B cell (primary cell): ENCODE measurements at regions not wholly inside any gene's neighbourhood (a gene's known extent, or its start where the extent isn't known, plus 50 kb on each side); places are given as distances from the start of the nearest gene placed in this dataset.

ENCODE experiments used
- ATAC-seq: fragments of 200-7000 bp; cut with Tn5 transposase; one replicate; pipeline ENCODE4 v1.10.0; 2021; ENCODE audit warnings: low read depth, mild to moderate bottlenecking, moderate number of reproducible peaks, moderate library complexity
- CTCF ChIA-PET: fragments of 350-600 bp; sonication (Branson Sonifier 250); formaldehyde crosslinking; loops from one replicate; lab custom pipeline; 2021; ENCODE audit warnings: antibody characterized with exemption, inconsistent platforms; lab: Charles Lee
- POLR2A ChIA-PET: fragments of 350-600 bp; sonication (Branson Sonifier 250); formaldehyde crosslinking; loops from one replicate; lab custom pipeline; 2021; ENCODE audit warnings: antibody characterized with exemption; lab: Charles Lee
- DNase-seq: peaks from one replicate; pipeline ENCODE4 v3.0.0; 2013
- H2AFZ ChIP-seq: 2 replicates; pipeline ENCODE4 v1.6.1; 2012; ENCODE audit warnings: mild to moderate bottlenecking, low read depth, low read length; ENCODE audit not compliant: insufficient read depth, poor library complexity, severe bottlenecking
- H3K27ac ChIP-seq, 2 donors: 1 replicate in 1 of 2; 2 replicates in 1 of 2; pipeline ENCODE4 v1.5.1; 2012 to 2013; ENCODE audit warnings: low read length in 2 of 2, mild to moderate bottlenecking in 2 of 2, moderate library complexity in 1 of 2
- H3K27me3 ChIP-seq, 4 experiments: fragments of 200-600 bp in 1 of 4; sonication (generic) in 1 of 4; replicated peaks in 1 of 4; 1 replicate in 2 of 4; 2 replicates in 2 of 4; pipeline versions ENCODE4 v1.6.1 to v1.7.0; 2013 to 2016; ENCODE audit warnings: low read length in 3 of 4, mild to moderate bottlenecking in 2 of 4, mixed read lengths in 1 of 4, moderate library complexity in 1 of 4; ENCODE audit not compliant: insufficient read depth in 4 of 4, control insufficient read depth in 3 of 4; ENCODE audit errors: control extremely low read depth in 1 of 4
- H3K36me3 ChIP-seq, 2 experiments: replicated peaks in 1 of 2; 1 replicate in 1 of 2; 2 replicates in 1 of 2; pipeline versions ENCODE4 v1.6.1 to v1.7.1; 2013; ENCODE audit warnings: low read length in 1 of 2; ENCODE audit not compliant: insufficient read depth in 2 of 2, control insufficient read depth in 1 of 2; ENCODE audit errors: control extremely low read depth in 1 of 2, extremely low read depth in 1 of 2
- H3K4me1 ChIP-seq, 2 donors: fragments of 200-600 bp in 1 of 2; sonication (generic) in 1 of 2; 1 replicate in 1 of 2; 2 replicates in 1 of 2; pipeline versions ENCODE4 v1.5.1 to v1.6.1; 2013 to 2017; ENCODE audit warnings: low read length in 2 of 2; ENCODE audit not compliant: control insufficient read depth in 2 of 2, insufficient read depth in 2 of 2
- H3K4me2 ChIP-seq: replicated peaks from 2 replicates; pipeline ENCODE3; 2012; ENCODE audit warnings: mild to moderate bottlenecking, low read depth, low read length; ENCODE audit not compliant: poor library complexity, severe bottlenecking
- H3K4me3 ChIP-seq, 5 experiments: fragments of 200-600 bp in 1 of 5; sonication (generic) in 1 of 5; 1 replicate in 3 of 5; 2 replicates in 2 of 5; pipeline versions ENCODE4 v1.5.1 to v1.7.0; 2011 to 2016; ENCODE audit warnings: low read length in 4 of 5, mild to moderate bottlenecking in 4 of 5, low read depth in 2 of 5, control low read depth in 1 of 5, moderate library complexity in 1 of 5; ENCODE audit not compliant: insufficient read depth in 1 of 5; ENCODE audit errors: control extremely low read depth in 1 of 5, extremely low read depth in 1 of 5
- H3K79me2 ChIP-seq: fragments of 200-600 bp; sonication (generic); one replicate; pipeline ENCODE4 v1.6.0; 2016; ENCODE audit warnings: low read length; ENCODE audit not compliant: control insufficient read depth, insufficient read depth
- H3K9ac ChIP-seq: fragments of 200-600 bp; sonication (generic); 2 replicates; pipeline ENCODE4 v1.6.1; 2017; ENCODE audit warnings: mild to moderate bottlenecking, low read length, moderate library complexity
- H3K9me3 ChIP-seq, 3 donors: one replicate each; pipeline versions ENCODE4 v1.6.1 to v1.7.1; 2013; ENCODE audit warnings: low read length in 2 of 3; ENCODE audit not compliant: control insufficient read depth in 2 of 3, insufficient read depth in 1 of 3; ENCODE audit errors: control extremely low read depth in 1 of 3
- H4K20me1 ChIP-seq: 2 replicates; pipeline ENCODE4 v1.6.0; 2012; ENCODE audit warnings: mild to moderate bottlenecking, low read length; ENCODE audit not compliant: insufficient read depth, control insufficient read depth, poor library complexity, severe bottlenecking
- H3K27ac Mint-ChIP-seq: one replicate; pipeline ENCODE4 v1.8.0; 2021; ENCODE audit warnings: mixed read lengths
- H3K27me3 Mint-ChIP-seq: one replicate; pipeline ENCODE4 v1.8.0; 2021; ENCODE audit warnings: mixed read lengths
- H3K4me1 Mint-ChIP-seq: one replicate; pipeline ENCODE4 v1.8.0; 2021; ENCODE audit warnings: mixed read lengths
- H3K4me3 Mint-ChIP-seq: one replicate; pipeline ENCODE4 v1.8.0; 2021; ENCODE audit warnings: mixed read lengths
- H3K9me3 Mint-ChIP-seq: one replicate; pipeline ENCODE4 v1.8.0; 2022; ENCODE audit warnings: mixed read lengths; ENCODE audit not compliant: insufficient read depth
- CTCF ChIP-seq: fragments of 200-600 bp; IDR thresholded peaks from one replicate; pipeline ENCODE4 v1.8.0; 2022; ENCODE audit warnings: antibody characterized with exemption, mild to moderate bottlenecking
- EZH2 ChIP-seq: IDR thresholded peaks from 2 replicates; pipeline ENCODE4 v1.6.1; 2012; ENCODE audit warnings: borderline replicate concordance, low read depth, mild to moderate bottlenecking, moderate library complexity, low read length; ENCODE audit not compliant: insufficient read depth, poor library complexity, severe bottlenecking
- WGBS: methylation state at CpG from one replicate; pipeline ENCODE4 v1.1.5; 2013; ENCODE audit warnings: missing lambda C conversion rate; ENCODE audit not compliant: insufficient coverage; 5-methylcytosine and 5-hydroxymethylcytosine counted together
- intact Hi-C: fragments of 100-400 bp; cut with micrococcal nuclease; formaldehyde crosslinking; loops from one replicate; pipeline ENCODE4 v1.10.0; 2022

GRCh38 chrX:34744521-34744920 is 87.4 kb upstream of the TMEM47 start:
- CTCF ChIA-PET, result no interaction called here
- POLR2A ChIA-PET, result no interaction called here
- no peaks in the 10 kb centered on the region for H3K4me1 Mint-ChIP-seq
- Histone ChIP-seq H2AFZ (no peak overlapping the region), H3K4me2 (no peak overlapping the region), H3K27me3 (no peaks in the 10 kb centered on the region), H4K20me1 (no peaks in the 10 kb centered on the region), H3K4me3 (no peak overlapping the region), H3K4me1 (no peaks in the 10 kb centered on the region), H3K36me3 (no peaks in the 10 kb centered on the region), H3K27ac (no peak overlapping the region), H3K79me2 (no peaks in the 10 kb centered on the region), H3K9me3 (no peaks in the 10 kb centered on the region), H3K9ac (no peak overlapping the region)
- TF ChIP-seq EZH2, result no peak
- TF ChIP-seq CTCF, result no peak
- no peak overlapping the region for H3K27ac Mint-ChIP-seq
- DNase-seq (no peak), ATAC-seq (no peak)
- intact Hi-C loops, result no loop called here
- no CpG with 5 or more reads among the region's 4 CpGs for WGBS
- no peaks in the 10 kb centered on the region for H3K27me3 Mint-ChIP-seq
- H3K9me3 Mint-ChIP-seq, result no peaks in the 10 kb centered on the region
- H3K4me3 Mint-ChIP-seq, result no peak overlapping the region

DNA sequence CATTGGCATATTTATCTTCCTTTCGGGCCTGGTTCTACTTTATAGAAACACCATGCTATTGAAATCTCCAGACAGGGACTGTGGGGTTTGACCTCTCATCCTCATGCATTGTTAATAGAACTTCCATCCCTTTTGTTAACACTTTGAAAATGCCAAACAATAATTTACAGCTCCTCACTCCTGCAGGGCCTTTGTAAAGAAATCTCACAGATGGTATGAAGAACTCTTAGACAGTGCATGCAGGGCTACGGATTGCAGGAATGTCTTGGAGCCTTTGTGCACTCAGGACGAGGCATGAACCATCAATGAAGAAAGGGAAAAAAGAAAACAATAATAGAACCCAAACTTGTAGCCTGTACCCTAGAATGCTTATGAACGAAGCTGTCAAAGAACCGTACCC is 92.8 kb upstream of the TMEM47 start:
- ChIA-PET CTCF (no interaction called here), POLR2A (no interaction called here)
- H3K27me3 Mint-ChIP-seq, result no peaks in the 10 kb centered on the region
- no peak overlapping the region for H3K27ac ChIP-seq
- WGBS, result no CpG with 5 or more reads among the region's 5 CpGs
- TF ChIP-seq CTCF (no peak), EZH2 (no peak)
- H3K27ac Mint-ChIP-seq, result no peak overlapping the region
- H3K4me2 ChIP-seq, result no peak overlapping the region
- no peak overlapping the region for H3K4me3 Mint-ChIP-seq
- intact Hi-C loops, result no loop called here
- H3K9me3 Mint-ChIP-seq, result no peaks in the 10 kb centered on the region
- H3K4me1 ChIP-seq, result no peaks in the 10 kb centered on the region
- no peaks in the 10 kb centered on the region for H3K36me3 ChIP-seq
- no peaks in the 10 kb centered on the region for H3K9me3 ChIP-seq
- no peak overlapping the region for H3K9ac ChIP-seq
- no peak for ATAC-seq
- H3K4me3 ChIP-seq, result no peak overlapping the region
- no peak overlapping the region for H2AFZ ChIP-seq
- DNase-seq, result no peak
- no peaks in the 10 kb centered on the region for H4K20me1 ChIP-seq
- H3K4me1 Mint-ChIP-seq, result no peaks in the 10 kb centered on the region
- no peaks in the 10 kb centered on the region for H3K79me2 ChIP-seq
- H3K27me3 ChIP-seq, result no peaks in the 10 kb centered on the region
